SK-N-SH (cell line): ENCODE measurements at regions not wholly inside any gene's neighbourhood (a gene's known extent, or its start where the extent isn't known, plus 50 kb on each side); places are given as distances from the start of the nearest gene placed in this dataset.

Experiments used
- CTCF ChIA-PET: fragments of 300-600, 350-600 bp; formaldehyde crosslinking; extraction: SDS; loops from one replicate; lab custom pipeline; 2021; lab: Yijun Ruan, JAX
- POLR2A ChIA-PET: fragments of 350-600 bp; sonication (Branson Sonifier 250); formaldehyde crosslinking; extraction: SDS; loops from one replicate; lab custom pipeline; 2020; ENCODE audit warnings: antibody characterized with exemption, inconsistent platforms; lab: Yijun Ruan, JAX
- DNase-seq: peaks from one replicate; pipeline ENCODE4 v3.0.0; 2012
- H2AFZ ChIP-seq: fragments of 200-600 bp; sonication (generic); 2 replicates; pipeline ENCODE4 v1.8.1; 2016; ENCODE audit warnings: antibody characterized with exemption, mild to moderate bottlenecking, low read depth
- H3F3A ChIP-seq: fragments of 200-600 bp; sonication (generic); replicated peaks from 2 replicates; pipeline ENCODE3; 2016; ENCODE audit warnings: antibody characterized with exemption, mild to moderate bottlenecking; ENCODE audit not compliant: insufficient read depth
- H3K27ac ChIP-seq, 2 experiments: fragments of 200-500 bp in 1 of 2; fragments of 200-600 bp in 1 of 2; sonication (Bioruptor generic) in 1 of 2; sonication (generic), shearing (Covaris generic) in 1 of 2; 2 replicates each; pipeline versions ENCODE4 v1.5.1 to v1.6.1; 2014 to 2016; ENCODE audit warnings: low read depth in 2 of 2, inconsistent platforms in 1 of 2, low read length in 1 of 2, mild to moderate bottlenecking in 1 of 2, mixed read lengths in 1 of 2
- H3K27me3 ChIP-seq: fragments of 200-600 bp; sonication (generic), shearing (Covaris generic); 2 replicates; pipeline ENCODE4 v1.6.1; 2016; ENCODE audit warnings: mixed run types; ENCODE audit not compliant: insufficient read depth
- H3K36me3 ChIP-seq, 2 experiments: fragments of 200-500 bp in 1 of 2; fragments of 200-600 bp in 1 of 2; sonication (Bioruptor generic) in 1 of 2; sonication (generic) in 1 of 2; replicated peaks in 1 of 2; 2 replicates each; pipeline versions ENCODE3 to v1.5.1; 2014 to 2016; ENCODE audit warnings: low read length in 1 of 2, mild to moderate bottlenecking in 1 of 2; ENCODE audit not compliant: insufficient read depth in 2 of 2, control insufficient read depth in 1 of 2
- H3K4me1 ChIP-seq, 2 experiments: fragments of 200-500 bp in 1 of 2; fragments of 200-600 bp in 1 of 2; sonication (Bioruptor generic) in 1 of 2; sonication (generic), shearing (Covaris generic) in 1 of 2; 2 replicates each; pipeline versions ENCODE4 v1.5.1 to v1.6.1; 2014 to 2016; ENCODE audit warnings: low read depth in 1 of 2, low read length in 1 of 2, mixed run types in 1 of 2; ENCODE audit not compliant: insufficient read depth in 2 of 2, control insufficient read depth in 1 of 2
- H3K4me2 ChIP-seq: fragments of 200-600 bp; sonication (generic), shearing (Covaris generic); 2 replicates; pipeline ENCODE4 v1.6.1; 2017; ENCODE audit warnings: mixed run types
- H3K4me3 ChIP-seq, 2 experiments: fragments of 200-500 bp in 1 of 2; fragments of 200-600 bp in 1 of 2; sonication (Bioruptor generic) in 1 of 2; sonication (generic), shearing (Covaris generic) in 1 of 2; 2 replicates each; pipeline versions ENCODE4 v1.5.1 to v1.8.1; 2014 to 2016; ENCODE audit warnings: low read depth in 2 of 2, inconsistent platforms in 1 of 2, low read length in 1 of 2, mild to moderate bottlenecking in 1 of 2, mixed read lengths in 1 of 2, moderate library complexity in 1 of 2
- H3K79me2 ChIP-seq: fragments of 200-600 bp; sonication (generic); 2 replicates; pipeline ENCODE4 v1.8.1; 2017; ENCODE audit warnings: mild to moderate bottlenecking; ENCODE audit not compliant: insufficient read depth
- H3K9ac ChIP-seq: fragments of 200-600 bp; sonication (generic); 2 replicates; pipeline ENCODE4 v1.6.1; 2017; ENCODE audit warnings: mixed run types
- H3K9me2 ChIP-seq: fragments of 200-600 bp; sonication (generic); 2 replicates; pipeline ENCODE4 v1.6.1; 2017; ENCODE audit warnings: mixed run types
- H3K9me3 ChIP-seq: fragments of 200-600 bp; sonication (generic); 2 replicates; pipeline ENCODE4 v1.6.1; 2017; ENCODE audit warnings: mixed run types, mild to moderate bottlenecking, moderate library complexity
- H4K20me1 ChIP-seq: fragments of 200-600 bp; sonication (generic); 2 replicates; pipeline ENCODE4 v1.6.1; 2017; ENCODE audit warnings: mild to moderate bottlenecking, mixed run types; ENCODE audit not compliant: insufficient read depth
- FOXJ3 ChIP-seq: sonication (generic); formaldehyde crosslinking; IDR thresholded peaks from 2 replicates; pipeline ENCODE4 v1.5.1; 2020; ENCODE audit warnings: mild to moderate bottlenecking, missing genetic modification reagents
- GABPA ChIP-seq: IDR thresholded peaks from 2 replicates; pipeline ENCODE4 v1.4.0; 2012; ENCODE audit warnings: low read depth, mild to moderate bottlenecking
- IRF3 ChIP-seq: fragments of 150-350 bp; IDR thresholded peaks from 2 replicates; pipeline ENCODE4 v1.6.1; 2016; ENCODE audit warnings: mild to moderate bottlenecking, low read depth, low read length
- JUND ChIP-seq: IDR thresholded peaks from 2 replicates; pipeline ENCODE4 v1.4.0; 2012
- MXI1 ChIP-seq: IDR thresholded peaks from 2 replicates; pipeline ENCODE4 v1.6.1; 2012; ENCODE audit warnings: mild to moderate bottlenecking, low read depth, low read length, improper control_type of control experiment
- NFIC ChIP-seq: IDR thresholded peaks from 2 replicates; pipeline ENCODE4 v1.4.0; 2012; ENCODE audit warnings: borderline replicate concordance
- POLR2AphosphoS5 ChIP-seq: IDR thresholded peaks from 2 replicates; pipeline ENCODE4 v1.6.1; 2012; ENCODE audit warnings: low read depth, low read length
- RAD21 ChIP-seq: IDR thresholded peaks from 2 replicates; pipeline ENCODE4 v1.6.1; 2012; ENCODE audit warnings: mild to moderate bottlenecking, low read length
- USF2 ChIP-seq: fragments of 150-350 bp; IDR thresholded peaks from 2 replicates; pipeline ENCODE4 v1.6.1; 2017; ENCODE audit warnings: antibody characterized with exemption, low read length, low read depth, borderline replicate concordance
- YY1 ChIP-seq: IDR thresholded peaks from 2 replicates; pipeline ENCODE4 v1.4.0; 2012; ENCODE audit warnings: low read depth, mild to moderate bottlenecking
- WGBS: methylation state at CpG from one replicate; pipeline ENCODE4 v1.1.6; 2017; ENCODE audit warnings: low lambda C conversion rate; 5-methylcytosine and 5-hydroxymethylcytosine counted together
- TF ChIP-seq, protein P1 (sequence below): IDR thresholded peaks from 2 replicates; pipeline ENCODE4 v1.4.0; 2012; ENCODE audit warnings: low read depth, borderline replicate concordance
- TF ChIP-seq, protein P2 (sequence below): IDR thresholded peaks from 2 replicates; pipeline ENCODE4 v1.6.1; 2012; ENCODE audit warnings: mild to moderate bottlenecking, low read depth, low read length, moderate library complexity
- TF ChIP-seq, protein P3 (sequence below): IDR thresholded peaks from 2 replicates; pipeline ENCODE4 v1.4.0; 2012; ENCODE audit warnings: low read depth

DNA sequence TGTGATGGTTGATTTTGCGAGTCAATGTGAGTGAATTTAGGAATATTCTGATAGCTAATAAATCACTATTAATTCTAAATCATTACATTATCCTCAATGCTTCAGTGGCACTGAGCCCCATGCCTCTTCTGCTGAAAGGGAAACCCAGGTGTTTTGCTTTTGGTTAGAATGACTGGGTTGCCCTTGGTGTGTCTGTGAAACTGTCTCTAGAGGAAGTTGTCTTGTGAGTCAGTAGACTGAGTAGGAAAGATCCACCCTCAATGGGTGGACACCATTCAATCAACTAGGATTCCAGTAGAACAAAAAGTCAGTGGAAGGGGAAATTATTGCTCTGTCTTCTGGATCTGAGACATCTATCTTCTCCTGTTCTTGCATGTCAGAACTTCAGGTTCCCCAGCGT, 472.4 kb downstream of the ANKRD7 start:
- no peaks in the 10 kb centered on the region for H3K27me3 ChIP-seq
- H3K9me3 ChIP-seq: no peaks in the 10 kb centered on the region
- WGBS: 56% methylated on average over 2 of the region's 2 CpGs
- H3K9ac ChIP-seq: no peak overlapping the region
- ChIA-PET CTCF (interaction anchor here (0.6 kb wide), 1 partner anchor 162 kb away, joined by 3 read pairs; no protein-coding TSS in a partner anchor), POLR2A (no interaction called here)
- H3K79me2 ChIP-seq: no peaks in the 10 kb centered on the region
- H2AFZ ChIP-seq: no peak overlapping the region
- no peaks in the 10 kb centered on the region; a peak in 1 of 4 replicates for H3K4me1 ChIP-seq
- TF ChIP-seq MXI1 (no peak), YY1 (no peak), FOXJ3 (CRISPR knock-in tag) (no peak), IRF3 (no peak), USF2 (no peak), GABPA (no peak), JUND (no peak), POLR2AphosphoS5 (no peak), RAD21 (no peak), NFIC (no peak)
- TF ChIP-seq, protein P1, sequence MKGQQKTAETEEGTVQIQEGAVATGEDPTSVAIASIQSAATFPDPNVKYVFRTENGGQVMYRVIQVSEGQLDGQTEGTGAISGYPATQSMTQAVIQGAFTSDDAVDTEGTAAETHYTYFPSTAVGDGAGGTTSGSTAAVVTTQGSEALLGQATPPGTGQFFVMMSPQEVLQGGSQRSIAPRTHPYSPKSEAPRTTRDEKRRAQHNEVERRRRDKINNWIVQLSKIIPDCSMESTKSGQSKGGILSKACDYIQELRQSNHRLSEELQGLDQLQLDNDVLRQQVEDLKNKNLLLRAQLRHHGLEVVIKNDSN: no peak
- TF ChIP-seq, protein P2, sequence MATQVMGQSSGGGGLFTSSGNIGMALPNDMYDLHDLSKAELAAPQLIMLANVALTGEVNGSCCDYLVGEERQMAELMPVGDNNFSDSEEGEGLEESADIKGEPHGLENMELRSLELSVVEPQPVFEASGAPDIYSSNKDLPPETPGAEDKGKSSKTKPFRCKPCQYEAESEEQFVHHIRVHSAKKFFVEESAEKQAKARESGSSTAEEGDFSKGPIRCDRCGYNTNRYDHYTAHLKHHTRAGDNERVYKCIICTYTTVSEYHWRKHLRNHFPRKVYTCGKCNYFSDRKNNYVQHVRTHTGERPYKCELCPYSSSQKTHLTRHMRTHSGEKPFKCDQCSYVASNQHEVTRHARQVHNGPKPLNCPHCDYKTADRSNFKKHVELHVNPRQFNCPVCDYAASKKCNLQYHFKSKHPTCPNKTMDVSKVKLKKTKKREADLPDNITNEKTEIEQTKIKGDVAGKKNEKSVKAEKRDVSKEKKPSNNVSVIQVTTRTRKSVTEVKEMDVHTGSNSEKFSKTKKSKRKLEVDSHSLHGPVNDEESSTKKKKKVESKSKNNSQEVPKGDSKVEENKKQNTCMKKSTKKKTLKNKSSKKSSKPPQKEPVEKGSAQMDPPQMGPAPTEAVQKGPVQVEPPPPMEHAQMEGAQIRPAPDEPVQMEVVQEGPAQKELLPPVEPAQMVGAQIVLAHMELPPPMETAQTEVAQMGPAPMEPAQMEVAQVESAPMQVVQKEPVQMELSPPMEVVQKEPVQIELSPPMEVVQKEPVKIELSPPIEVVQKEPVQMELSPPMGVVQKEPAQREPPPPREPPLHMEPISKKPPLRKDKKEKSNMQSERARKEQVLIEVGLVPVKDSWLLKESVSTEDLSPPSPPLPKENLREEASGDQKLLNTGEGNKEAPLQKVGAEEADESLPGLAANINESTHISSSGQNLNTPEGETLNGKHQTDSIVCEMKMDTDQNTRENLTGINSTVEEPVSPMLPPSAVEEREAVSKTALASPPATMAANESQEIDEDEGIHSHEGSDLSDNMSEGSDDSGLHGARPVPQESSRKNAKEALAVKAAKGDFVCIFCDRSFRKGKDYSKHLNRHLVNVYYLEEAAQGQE: no peak
- TF ChIP-seq, protein P3, sequence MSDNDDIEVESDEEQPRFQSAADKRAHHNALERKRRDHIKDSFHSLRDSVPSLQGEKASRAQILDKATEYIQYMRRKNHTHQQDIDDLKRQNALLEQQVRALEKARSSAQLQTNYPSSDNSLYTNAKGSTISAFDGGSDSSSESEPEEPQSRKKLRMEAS: no peak
- no peak overlapping the region for H3K4me3 ChIP-seq
- no peaks in the 10 kb centered on the region for H3K36me3 ChIP-seq
- no peaks in the 10 kb centered on the region for H3K9me2 ChIP-seq
- no peak overlapping the region for H3K27ac ChIP-seq
- H3F3A ChIP-seq: no peaks in the 10 kb centered on the region
- H4K20me1 ChIP-seq: no peaks in the 10 kb centered on the region
- no peak for DNase-seq
- no peak overlapping the region for H3K4me2 ChIP-seq
